ENCODE measurements at regions not wholly inside any gene's neighbourhood (a gene's known extent, or its start where the extent isn't known, plus 50 kb on each side); places are given as distances from the start of the nearest gene placed in this dataset.

GRCh38 chr5:4018007-4018406 is 422.4 kb downstream of the IRX1 start:
- no peaks in the 10 kb centered on the region for H3K36me3 ChIP-seq
- WGBS: 41% methylated on average over 2 of the region's 2 CpGs
- TF ChIP-seq CTCF (IDR thresholded peaks at IDR 0.05) (no peak), POLR2AphosphoS5 (IDR thresholded peaks at IDR 0.05) (no peak), POLR2A (IDR thresholded peaks at IDR 0.05) (no peak)
- H3K27ac ChIP-seq: no peak overlapping the region
- no peaks in the 10 kb centered on the region for H3K9me3 ChIP-seq
- DNase-seq (ENCODE audit: low spot score): no peak
- H3K4me1 ChIP-seq (replicated peaks): no peaks in the 10 kb centered on the region
- no peak overlapping the region for H3K4me3 ChIP-seq
- H3K27me3 ChIP-seq (replicated peaks; ENCODE audit: insufficient read depth): no peaks in the 10 kb centered on the region
- intact Hi-C loops (cut with DNase I): no loop called here

GRCh38 chr5:4019009-4019769 is 423.6 kb downstream of the IRX1 start:
- intact Hi-C loops (cut with DNase I): no loop called here
- Histone ChIP-seq H3K4me1 (replicated peaks) (no peaks in the 10 kb centered on the region), H3K27me3 (replicated peaks; ENCODE audit: insufficient read depth) (no peaks in the 10 kb centered on the region), H3K36me3 (no peaks in the 10 kb centered on the region), H3K27ac (no peak overlapping the region), H3K9me3 (no peaks in the 10 kb centered on the region), H3K4me3 (no peak overlapping the region)
- TF ChIP-seq CTCF (IDR thresholded peaks at IDR 0.05): no peak
- no peak for TF ChIP-seq POLR2AphosphoS5 (IDR thresholded peaks at IDR 0.05)
- TF ChIP-seq POLR2A (IDR thresholded peaks at IDR 0.05): no peak
- 73% methylated on average over 9 of the region's 9 CpGs for WGBS
- DNase-seq (ENCODE audit: low spot score): no peak

GRCh38 chr5:4019841-4020240 is 424.2 kb downstream of the IRX1 start:
- TF ChIP-seq CTCF (IDR thresholded peaks at IDR 0.05) (no peak), POLR2A (IDR thresholded peaks at IDR 0.05) (no peak), POLR2AphosphoS5 (IDR thresholded peaks at IDR 0.05) (no peak)
- H3K36me3 ChIP-seq: no peaks in the 10 kb centered on the region
- WGBS: 90% methylated on average over 6 of the region's 6 CpGs
- H3K4me1 ChIP-seq (replicated peaks): no peaks in the 10 kb centered on the region
- no peak for DNase-seq (ENCODE audit: low spot score)
- intact Hi-C loops (cut with DNase I): loop anchor here (10.0 kb wide), 1 partner anchor 185 kb away; no protein-coding TSS in a partner anchor
- H3K27ac ChIP-seq: no peak overlapping the region
- H3K9me3 ChIP-seq: no peaks in the 10 kb centered on the region
- no peaks in the 10 kb centered on the region for H3K27me3 ChIP-seq (replicated peaks; ENCODE audit: insufficient read depth)
- H3K4me3 ChIP-seq: no peak overlapping the region

- no peaks in the 10 kb centered on the region for H3K27me3 ChIP-seq (replicated peaks; ENCODE audit: insufficient read depth)
- no peaks in the 10 kb centered on the region for H3K9me3 ChIP-seq
- no peaks in the 10 kb centered on the region for H3K36me3 ChIP-seq
- H3K27ac ChIP-seq: no peak overlapping the region
- TF ChIP-seq POLR2AphosphoS5 (IDR thresholded peaks at IDR 0.05): no peak
- H3K4me1 ChIP-seq (replicated peaks): no peaks in the 10 kb centered on the region
- 33% methylated on average over 3 of the region's 3 CpGs for WGBS
- no peak overlapping the region for H3K4me3 ChIP-seq
- DNase-seq (ENCODE audit: low spot score): no peak
- intact Hi-C loops (cut with DNase I): loop anchor here (10.0 kb wide), 1 partner anchor 184 kb away; no protein-coding TSS in a partner anchor
Observed at GRCh38 chr5:4020400-4020799, 424.8 kb downstream of the IRX1 start.

GRCh38 chr5:4022056-4022670 is 426.5 kb downstream of the IRX1 start:
- intact Hi-C loops (cut with DNase I): loop anchor here (10.0 kb wide), 1 partner anchor 183 kb away; no protein-coding TSS in a partner anchor
- Histone ChIP-seq H3K9me3 (no peaks in the 10 kb centered on the region), H3K27me3 (replicated peaks; ENCODE audit: insufficient read depth) (no peaks in the 10 kb centered on the region), H3K4me3 (no peak overlapping the region), H3K27ac (no peak overlapping the region), H3K4me1 (replicated peaks) (no peaks in the 10 kb centered on the region), H3K36me3 (no peaks in the 10 kb centered on the region)
- no peak for DNase-seq (ENCODE audit: low spot score)
- 87% methylated on average over 19 of the region's 19 CpGs for WGBS
- no peak for TF ChIP-seq POLR2A (IDR thresholded peaks at IDR 0.05)
- TF ChIP-seq POLR2AphosphoS5 (IDR thresholded peaks at IDR 0.05): no peak
- no peak for TF ChIP-seq CTCF (IDR thresholded peaks at IDR 0.05)

All from prostate gland (tissue), 2 donors.